Cardiac fibroblast (primary cell): ENCODE measurements at regions not wholly inside any gene's neighbourhood (a gene's known extent, or its start where the extent isn't known, plus 50 kb on each side); places are given as distances from the start of the nearest gene placed in this dataset.
A peak's percentile ranks its signal among the peaks of the same experiment; 100 is the strongest.

ENCODE experiments used
- DNase-seq, 2 donors: peaks; one replicate each; pipeline versions ENCODE4 v3.0.0 to v3.0.0-alpha.2; 2010; ENCODE audit warnings: low read depth in 2 of 2
- H3K4me3 ChIP-seq, 2 donors: replicated peaks in 1 of 2; 1 replicate in 1 of 2; 2 replicates in 1 of 2; pipeline ENCODE4 v1.5.1; 2011; ENCODE audit warnings: low read depth in 2 of 2, low read length in 2 of 2, mild to moderate bottlenecking in 2 of 2, moderate library complexity in 1 of 2
- TF ChIP-seq, protein P1 (sequence below): IDR thresholded peaks from one replicate; pipeline ENCODE4 v1.5.1; 2011; ENCODE audit warnings: low read depth, mild to moderate bottlenecking, low read length, inconsistent platforms

- TF ChIP-seq, protein P1, sequence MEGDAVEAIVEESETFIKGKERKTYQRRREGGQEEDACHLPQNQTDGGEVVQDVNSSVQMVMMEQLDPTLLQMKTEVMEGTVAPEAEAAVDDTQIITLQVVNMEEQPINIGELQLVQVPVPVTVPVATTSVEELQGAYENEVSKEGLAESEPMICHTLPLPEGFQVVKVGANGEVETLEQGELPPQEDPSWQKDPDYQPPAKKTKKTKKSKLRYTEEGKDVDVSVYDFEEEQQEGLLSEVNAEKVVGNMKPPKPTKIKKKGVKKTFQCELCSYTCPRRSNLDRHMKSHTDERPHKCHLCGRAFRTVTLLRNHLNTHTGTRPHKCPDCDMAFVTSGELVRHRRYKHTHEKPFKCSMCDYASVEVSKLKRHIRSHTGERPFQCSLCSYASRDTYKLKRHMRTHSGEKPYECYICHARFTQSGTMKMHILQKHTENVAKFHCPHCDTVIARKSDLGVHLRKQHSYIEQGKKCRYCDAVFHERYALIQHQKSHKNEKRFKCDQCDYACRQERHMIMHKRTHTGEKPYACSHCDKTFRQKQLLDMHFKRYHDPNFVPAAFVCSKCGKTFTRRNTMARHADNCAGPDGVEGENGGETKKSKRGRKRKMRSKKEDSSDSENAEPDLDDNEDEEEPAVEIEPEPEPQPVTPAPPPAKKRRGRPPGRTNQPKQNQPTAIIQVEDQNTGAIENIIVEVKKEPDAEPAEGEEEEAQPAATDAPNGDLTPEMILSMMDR = no peak
- DNase-seq = peak in 1 of 2 donors; percentile 51
- no peak overlapping the region for H3K4me3 ChIP-seq
These were observed 166.1 kb upstream of the TNFAIP3 start for GRCh38 chr6:137700751-137701477.

GRCh38 chr6:137701942-137702341 lies 165.1 kb upstream of the TNFAIP3 start:
- H3K4me3 ChIP-seq = no peak overlapping the region
- TF ChIP-seq, protein P1 = no peak
- no peak for DNase-seq

DNA sequence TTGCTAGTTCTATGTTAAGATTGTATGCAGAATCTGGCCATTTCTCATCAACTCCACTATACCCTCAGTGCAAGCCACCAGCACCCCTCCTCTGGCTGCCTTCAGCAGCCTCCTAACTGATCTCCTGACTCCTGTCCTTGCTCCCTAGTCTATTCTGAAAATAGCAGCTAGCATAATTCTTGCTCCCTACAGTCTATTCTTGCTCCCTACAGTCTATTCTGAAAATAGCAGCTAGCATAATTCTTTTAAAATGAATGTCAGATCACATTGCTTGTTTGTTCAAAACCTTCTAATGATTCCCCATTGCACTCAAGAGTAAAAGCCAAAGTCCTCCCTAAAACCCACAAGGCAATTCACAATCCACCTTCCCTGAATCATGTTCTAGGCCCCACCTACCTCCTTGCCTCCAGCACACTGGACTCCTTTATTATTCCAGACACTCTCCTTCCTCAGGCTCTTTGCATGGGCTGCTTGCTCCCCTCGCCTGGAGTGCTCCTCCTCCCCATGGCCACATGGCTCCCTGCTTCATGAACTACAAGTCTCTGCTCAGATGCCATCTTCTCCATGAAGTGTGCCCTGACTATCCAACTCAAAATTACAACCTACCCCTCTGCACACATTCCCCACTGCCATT lies 164.2 kb upstream of the TNFAIP3 start:
- no peak overlapping the region for H3K4me3 ChIP-seq
- TF ChIP-seq, protein P1 = no peak
- no peak for DNase-seq

DNA sequence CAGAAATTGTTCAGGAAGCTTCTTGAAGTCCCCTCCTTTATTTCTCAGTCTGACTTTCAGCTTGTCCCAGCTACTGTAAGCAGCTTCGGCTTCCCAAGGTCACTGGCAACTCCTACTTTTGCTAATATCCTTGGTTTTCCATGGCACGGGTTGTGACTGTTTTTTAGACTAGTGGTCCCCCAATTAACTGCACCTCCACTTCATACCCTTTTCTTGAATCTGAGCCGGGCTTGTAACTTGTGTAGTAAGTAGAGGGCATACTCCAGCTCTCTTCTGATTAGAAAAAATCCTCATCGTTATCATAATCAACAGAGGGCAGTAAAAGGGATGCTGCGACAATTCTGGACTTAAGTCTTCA lies 162.3 kb upstream of the TNFAIP3 start:
- no peak for DNase-seq
- TF ChIP-seq, protein P1 = no peak
- no peak overlapping the region for H3K4me3 ChIP-seq

DNA sequence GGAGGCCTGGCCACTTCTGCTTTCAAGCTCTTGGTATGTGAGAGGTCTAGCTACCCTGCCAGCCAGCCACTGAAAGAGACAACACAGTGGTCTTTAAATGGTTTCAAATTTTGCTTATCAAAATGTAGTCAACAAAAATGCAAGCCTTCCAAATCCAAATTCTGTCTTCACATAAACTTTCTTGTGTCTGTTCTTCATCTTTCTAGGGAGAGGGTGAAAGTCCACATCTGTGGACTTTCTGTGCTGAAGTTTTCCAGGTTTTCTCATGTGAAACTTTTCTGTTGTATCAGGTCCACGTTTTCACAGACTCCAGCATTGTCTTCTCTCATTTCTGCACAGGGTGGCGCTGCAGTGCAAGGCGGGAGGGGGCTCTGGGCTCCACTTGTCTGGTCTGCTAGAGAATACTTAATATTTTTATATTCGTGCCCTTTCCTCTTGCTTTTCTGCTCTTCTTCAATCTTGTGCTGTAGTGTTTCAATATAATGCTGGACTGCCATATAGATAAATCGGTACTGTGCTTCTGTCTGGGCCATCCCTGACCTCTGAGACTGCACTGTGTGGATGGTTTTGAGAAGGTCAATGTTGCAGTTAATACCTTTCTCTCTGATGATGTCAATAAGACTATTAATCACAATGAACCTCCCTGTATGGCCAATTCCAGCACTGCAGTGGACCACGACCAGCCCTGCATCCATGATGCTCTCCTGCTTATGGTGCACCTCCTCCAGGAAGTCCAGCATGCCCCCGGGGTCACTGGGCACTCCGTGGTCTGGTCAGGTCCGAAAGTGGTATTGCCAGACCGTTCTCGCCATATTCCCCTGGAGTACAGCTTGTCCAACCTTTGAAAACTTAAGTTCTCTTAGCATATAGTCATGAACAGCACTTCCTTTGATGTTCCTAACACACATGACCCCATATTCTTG lies 161.6 kb upstream of the TNFAIP3 start:
- H3K4me3 ChIP-seq = no peak overlapping the region
- DNase-seq = peak; percentile 76 to 80
- TF ChIP-seq, protein P1 = peak; percentile 93

- no peak overlapping the region for H3K4me3 ChIP-seq
- TF ChIP-seq, protein P1 = no peak
- no peak for DNase-seq
These were observed 160.8 kb upstream of the TNFAIP3 start for GRCh38 chr6:137706083-137706750.
